Parathyroid adenoma (tissue), 2 donors: ENCODE measurements at regions not wholly inside any gene's neighbourhood (a gene's known extent, or its start where the extent isn't known, plus 50 kb on each side); places are given as distances from the start of the nearest gene placed in this dataset.

Experiments
- H2AFZ ChIP-seq: fragments of 300-600 bp; sonication (generic); one replicate; pipeline ENCODE4 v1.7.0; 2017; ENCODE audit warnings: antibody characterized with exemption, mild to moderate bottlenecking
- H3K27ac ChIP-seq: fragments of 300-600 bp; sonication (generic); one replicate; pipeline ENCODE4 v1.7.0; 2017
- H3K27me3 ChIP-seq: fragments of 300-600 bp; sonication (generic); one replicate; pipeline ENCODE4 v1.7.0; 2017; ENCODE audit warnings: low read length; ENCODE audit not compliant: control insufficient read depth, insufficient read depth
- H3K36me3 ChIP-seq: fragments of 300-600 bp; sonication (generic); one replicate; pipeline ENCODE4 v1.7.0; 2017; ENCODE audit warnings: low read length; ENCODE audit not compliant: control insufficient read depth, insufficient read depth
- H3K4me1 ChIP-seq: fragments of 300-600 bp; sonication (generic); one replicate; pipeline ENCODE4 v1.7.0; 2017; ENCODE audit warnings: control low read depth
- H3K4me2 ChIP-seq: fragments of 300-600 bp; sonication (generic); one replicate; pipeline ENCODE4 v1.7.0; 2017; ENCODE audit warnings: low read length
- H3K4me3 ChIP-seq: fragments of 300-600 bp; sonication (generic); one replicate; pipeline ENCODE4 v1.7.0; 2017; ENCODE audit warnings: low read depth, low read length
- H3K79me2 ChIP-seq: fragments of 300-600 bp; sonication (generic); one replicate; pipeline ENCODE4 v1.7.0; 2017; ENCODE audit warnings: control low read depth
- H3K9ac ChIP-seq: fragments of 300-600 bp; sonication (generic); one replicate; pipeline ENCODE4 v1.7.0; 2017; ENCODE audit warnings: mild to moderate bottlenecking
- H3K9me3 ChIP-seq: fragments of 300-600 bp; sonication (generic); one replicate; pipeline ENCODE4 v1.7.0; 2017; ENCODE audit warnings: low read length; ENCODE audit not compliant: control insufficient read depth
- TF ChIP-seq, protein P1 (sequence below): fragments of 300-600 bp; sonication (generic); IDR thresholded peaks from one replicate; pipeline ENCODE4 v1.7.0; 2017; ENCODE audit warnings: antibody characterized with exemption, mild to moderate bottlenecking
- donor health status: primary hyperparathyroidism.

DNA sequence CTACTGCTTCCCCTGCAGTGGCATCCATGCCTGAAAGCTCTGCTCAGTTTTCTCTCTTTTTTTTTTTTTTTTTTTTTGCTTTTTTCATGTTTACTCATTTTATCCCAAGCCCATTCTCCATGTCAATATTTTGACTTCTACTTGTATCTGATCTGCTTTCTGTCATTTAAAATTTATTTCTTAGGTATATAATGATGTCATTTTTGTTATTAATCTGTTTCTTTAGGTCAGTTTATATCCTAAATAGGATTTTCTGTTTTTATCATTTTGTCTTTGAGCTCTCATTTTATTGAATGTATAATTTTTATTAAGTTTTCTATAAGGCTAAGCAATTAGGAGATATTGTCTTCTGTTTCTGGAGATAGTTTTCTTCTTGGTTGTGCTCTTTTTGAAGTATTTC is 138.5 kb upstream of the PMEPA1 start:
- Histone ChIP-seq H3K9ac (no peak overlapping the region), H3K79me2 (no peaks in the 10 kb centered on the region), H3K27ac (no peak overlapping the region), H3K9me3 (no peaks in the 10 kb centered on the region), H3K4me3 (no peak overlapping the region), H3K4me2 (no peak overlapping the region), H3K36me3 (no peaks in the 10 kb centered on the region), H3K27me3 (no peaks in the 10 kb centered on the region), H2AFZ (no peak overlapping the region), H3K4me1 (no peaks in the 10 kb centered on the region)
- TF ChIP-seq, protein P1, sequence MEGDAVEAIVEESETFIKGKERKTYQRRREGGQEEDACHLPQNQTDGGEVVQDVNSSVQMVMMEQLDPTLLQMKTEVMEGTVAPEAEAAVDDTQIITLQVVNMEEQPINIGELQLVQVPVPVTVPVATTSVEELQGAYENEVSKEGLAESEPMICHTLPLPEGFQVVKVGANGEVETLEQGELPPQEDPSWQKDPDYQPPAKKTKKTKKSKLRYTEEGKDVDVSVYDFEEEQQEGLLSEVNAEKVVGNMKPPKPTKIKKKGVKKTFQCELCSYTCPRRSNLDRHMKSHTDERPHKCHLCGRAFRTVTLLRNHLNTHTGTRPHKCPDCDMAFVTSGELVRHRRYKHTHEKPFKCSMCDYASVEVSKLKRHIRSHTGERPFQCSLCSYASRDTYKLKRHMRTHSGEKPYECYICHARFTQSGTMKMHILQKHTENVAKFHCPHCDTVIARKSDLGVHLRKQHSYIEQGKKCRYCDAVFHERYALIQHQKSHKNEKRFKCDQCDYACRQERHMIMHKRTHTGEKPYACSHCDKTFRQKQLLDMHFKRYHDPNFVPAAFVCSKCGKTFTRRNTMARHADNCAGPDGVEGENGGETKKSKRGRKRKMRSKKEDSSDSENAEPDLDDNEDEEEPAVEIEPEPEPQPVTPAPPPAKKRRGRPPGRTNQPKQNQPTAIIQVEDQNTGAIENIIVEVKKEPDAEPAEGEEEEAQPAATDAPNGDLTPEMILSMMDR, result no peak

DNA sequence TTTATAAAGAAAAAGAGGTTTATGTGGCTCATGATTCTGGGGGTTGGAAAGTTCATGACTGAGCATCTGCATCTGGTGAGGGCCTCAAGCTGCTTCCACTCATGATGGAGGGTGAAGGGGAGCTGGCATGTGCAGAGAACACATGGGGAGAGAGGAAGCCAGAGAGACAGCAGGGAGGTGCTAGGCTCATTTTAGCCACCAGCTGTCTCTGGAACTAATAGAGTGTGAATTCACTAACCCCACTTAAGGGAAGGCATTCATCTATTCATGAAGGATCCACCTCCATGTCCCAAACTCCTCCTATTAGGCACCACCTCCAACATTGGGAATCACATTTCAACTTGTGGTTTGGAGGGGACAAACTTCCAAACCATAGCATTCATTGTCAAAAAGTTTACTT is 137.3 kb upstream of the PMEPA1 start:
- no peaks in the 10 kb centered on the region for H3K4me1 ChIP-seq
- no peak overlapping the region for H3K9ac ChIP-seq
- H3K36me3 ChIP-seq, result no peaks in the 10 kb centered on the region
- no peak overlapping the region for H3K4me2 ChIP-seq
- H3K27me3 ChIP-seq, result no peaks in the 10 kb centered on the region
- no peak overlapping the region for H2AFZ ChIP-seq
- H3K79me2 ChIP-seq, result no peaks in the 10 kb centered on the region
- TF ChIP-seq, protein P1, result no peak
- H3K9me3 ChIP-seq, result no peaks in the 10 kb centered on the region
- no peak overlapping the region for H3K27ac ChIP-seq
- H3K4me3 ChIP-seq, result no peak overlapping the region

DNA sequence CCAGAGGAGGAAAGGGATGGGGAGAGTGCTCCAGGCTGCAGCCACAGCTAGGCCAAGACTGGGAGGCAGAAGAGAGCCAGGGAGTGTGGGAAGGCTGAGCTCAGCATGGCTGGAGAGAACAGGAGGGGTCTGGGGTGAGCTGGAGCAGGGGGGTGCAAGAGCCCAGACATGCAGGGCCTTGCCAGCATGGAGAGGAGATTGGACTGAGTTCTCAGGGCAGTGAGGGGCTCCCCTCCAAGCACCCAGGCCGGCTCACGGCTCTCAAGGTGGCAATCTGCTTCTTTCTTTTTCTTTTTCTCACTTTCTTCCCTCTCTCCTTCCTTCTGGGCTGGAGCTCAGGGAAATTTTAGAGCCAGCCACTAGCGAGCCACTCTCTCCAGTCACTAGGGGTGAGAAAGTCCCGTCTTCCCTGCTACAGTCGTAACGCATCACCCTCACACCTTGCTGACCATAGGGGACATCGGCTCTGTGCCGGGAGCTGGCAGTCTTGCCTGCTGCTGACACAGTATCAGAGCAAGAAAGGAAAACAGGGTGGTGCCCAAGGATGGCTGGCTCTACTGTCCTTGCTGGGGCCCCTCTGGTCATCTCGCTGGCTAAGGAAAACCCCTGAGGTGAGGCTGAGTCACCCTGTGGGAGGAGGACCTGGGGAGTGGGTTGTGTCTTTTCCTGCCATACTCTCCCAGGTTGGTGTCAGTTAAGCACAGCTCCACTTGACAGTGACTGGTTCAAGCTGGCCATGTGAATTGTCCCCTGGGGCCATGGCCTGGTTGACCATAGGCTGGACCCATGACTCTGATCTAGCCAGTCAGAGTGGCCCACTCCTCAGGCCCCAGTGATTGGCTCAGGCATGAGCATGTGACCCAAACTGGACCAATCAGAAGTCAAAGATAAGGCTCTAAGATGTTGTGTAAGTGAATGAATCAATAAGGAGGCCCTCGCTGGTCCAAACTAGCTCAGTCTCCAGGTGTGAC is 135.1 kb upstream of the PMEPA1 start:
- Histone ChIP-seq H3K4me1 (no peaks in the 10 kb centered on the region), H3K4me2 (no peak overlapping the region), H2AFZ (no peak overlapping the region), H3K9ac (no peak overlapping the region), H3K27ac (no peak overlapping the region), H3K27me3 (no peaks in the 10 kb centered on the region), H3K9me3 (no peaks in the 10 kb centered on the region), H3K4me3 (no peak overlapping the region), H3K36me3 (no peaks in the 10 kb centered on the region), H3K79me2 (no peaks in the 10 kb centered on the region)
- TF ChIP-seq, protein P1, result no peak

DNA sequence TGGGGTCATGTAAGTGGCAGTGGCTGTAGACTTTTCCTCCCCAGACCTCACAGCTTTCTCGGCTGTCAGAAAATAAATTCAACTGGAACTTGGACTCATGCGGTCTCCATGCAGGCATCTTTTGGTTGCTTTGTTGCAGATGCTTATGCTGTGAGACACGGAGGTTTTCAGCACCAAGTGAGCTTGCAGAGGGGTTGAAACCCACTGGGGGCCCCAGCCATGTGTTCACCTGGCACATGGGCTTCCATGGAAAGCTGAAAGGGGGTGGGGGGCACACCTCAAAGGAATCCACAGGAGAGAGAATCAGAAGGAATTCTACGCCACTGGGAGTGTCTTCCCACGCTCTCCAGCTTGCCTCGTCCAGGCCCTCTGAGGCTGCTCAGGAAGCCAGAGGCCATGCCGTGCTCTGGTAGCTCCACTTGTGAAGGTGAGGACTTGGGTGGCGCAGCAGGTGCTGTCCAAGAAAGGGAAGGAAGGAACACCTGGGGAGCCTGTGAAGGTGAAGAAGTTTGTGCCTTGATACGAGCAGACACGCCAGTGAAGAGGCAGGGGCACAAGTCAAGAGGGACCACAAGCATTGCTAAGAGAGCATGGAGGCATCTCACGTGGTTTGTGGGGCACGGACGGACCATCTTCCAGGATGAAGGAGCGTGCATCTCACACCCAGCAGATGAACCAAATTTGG is 134.3 kb upstream of the PMEPA1 start:
- H3K79me2 ChIP-seq, result no peaks in the 10 kb centered on the region
- H2AFZ ChIP-seq, result no peak overlapping the region
- no peak overlapping the region for H3K27ac ChIP-seq
- H3K27me3 ChIP-seq, result no peaks in the 10 kb centered on the region
- no peaks in the 10 kb centered on the region for H3K9me3 ChIP-seq
- H3K36me3 ChIP-seq, result no peaks in the 10 kb centered on the region
- TF ChIP-seq, protein P1, result no peak
- no peaks in the 10 kb centered on the region for H3K4me1 ChIP-seq
- H3K4me2 ChIP-seq, result no peak overlapping the region
- H3K4me3 ChIP-seq, result no peak overlapping the region
- no peak overlapping the region for H3K9ac ChIP-seq
